Upper lobe of right lung (tissue), 1 donor: ENCODE measurements at regions not wholly inside any gene's neighbourhood (a gene's known extent, or its start where the extent isn't known, plus 50 kb on each side); places are given as distances from the start of the nearest gene placed in this dataset.

Source experiments
- ATAC-seq: fragments of 200-7000 bp; cut with Tn5 transposase; one replicate; pipeline ENCODE4 v1.9.1; 2020; ENCODE audit warnings: mild to moderate bottlenecking, moderate library complexity
- DNase-seq: peaks from one replicate; pipeline ENCODE4 v3.0.0-alpha.2; 2020
- H3K27ac ChIP-seq: fragments of 200-600 bp; one replicate; pipeline ENCODE4 v1.8.0; 2022
- H3K27me3 ChIP-seq: fragments of 200-600 bp; one replicate; pipeline ENCODE4 v1.8.0; 2022; ENCODE audit warnings: mild to moderate bottlenecking
- H3K36me3 ChIP-seq: fragments of 200-600 bp; one replicate; pipeline ENCODE4 v1.8.0; 2022
- H3K4me1 ChIP-seq: fragments of 200-600 bp; one replicate; pipeline ENCODE4 v1.8.0; 2022
- H3K4me3 ChIP-seq: fragments of 200-600 bp; one replicate; pipeline ENCODE4 v1.8.0; 2022; ENCODE audit warnings: mild to moderate bottlenecking
- H3K9me3 ChIP-seq: fragments of 200-600 bp; one replicate; pipeline ENCODE4 v1.8.0; 2022
- CTCF ChIP-seq: fragments of 200-600 bp; IDR thresholded peaks from one replicate; pipeline ENCODE4 v1.8.0; 2022; ENCODE audit warnings: antibody characterized with exemption
- intact Hi-C: fragments of 100-400 bp; cut with DNase I; formaldehyde crosslinking; loops from one replicate; pipeline ENCODE4 v1.11.0; 2022
- donor health status: DM: no; HTN: yes; CAD: no; lungs with severe emphysema.

- Histone ChIP-seq H3K36me3 (no peaks in the 10 kb centered on the region), H3K4me1 (no peaks in the 10 kb centered on the region), H3K27ac (no peak overlapping the region), H3K27me3 (no peaks in the 10 kb centered on the region), H3K4me3 (no peak overlapping the region), H3K9me3 (no peaks in the 10 kb centered on the region)
- DNase-seq (no peak), ATAC-seq (no peak)
- intact Hi-C loops = no loop called here
- no peak for TF ChIP-seq CTCF
Observed at GRCh38 chr4:162706051-162706450, 460.6 kb downstream of the NAF1 start.

- no peak overlapping the region for H3K4me3 ChIP-seq
- no peak for TF ChIP-seq CTCF
- no peaks in the 10 kb centered on the region for H3K36me3 ChIP-seq
- H3K27ac ChIP-seq = no peak overlapping the region
- no peaks in the 10 kb centered on the region for H3K27me3 ChIP-seq
- DNase-seq = no peak
- intact Hi-C loops = no loop called here
- no peak for ATAC-seq
- no peaks in the 10 kb centered on the region for H3K4me1 ChIP-seq
- H3K9me3 ChIP-seq = no peaks in the 10 kb centered on the region
Observed at GRCh38 chr4:162705130-162705803, 461.4 kb downstream of the NAF1 start.

GRCh38 chr4:162700815-162701361, 465.8 kb downstream of the NAF1 start:
- H3K36me3 ChIP-seq = no peaks in the 10 kb centered on the region
- no peaks in the 10 kb centered on the region for H3K4me1 ChIP-seq
- H3K27me3 ChIP-seq = no peaks in the 10 kb centered on the region
- intact Hi-C loops = no loop called here
- no peaks in the 10 kb centered on the region for H3K9me3 ChIP-seq
- no peak overlapping the region for H3K4me3 ChIP-seq
- ATAC-seq (no peak), DNase-seq (no peak)
- H3K27ac ChIP-seq = no peak overlapping the region
- TF ChIP-seq CTCF = no peak

GRCh38 chr4:162700358-162700757, 466.3 kb downstream of the NAF1 start:
- intact Hi-C loops = no loop called here

GRCh38 chr4:162699629-162700028, 467.1 kb downstream of the NAF1 start:
- no peaks in the 10 kb centered on the region for H3K27me3 ChIP-seq
- intact Hi-C loops = no loop called here
- no peaks in the 10 kb centered on the region for H3K9me3 ChIP-seq
- H3K4me3 ChIP-seq = no peak overlapping the region
- no peaks in the 10 kb centered on the region for H3K36me3 ChIP-seq
- H3K27ac ChIP-seq = no peak overlapping the region
- no peak for TF ChIP-seq CTCF
- ATAC-seq (no peak), DNase-seq (no peak)
- H3K4me1 ChIP-seq = no peaks in the 10 kb centered on the region

More at GRCh38 chr4:162700358-162700757, 466.3 kb downstream of the NAF1 start:
- no peaks in the 10 kb centered on the region for H3K4me1 ChIP-seq
- H3K27me3 ChIP-seq = no peaks in the 10 kb centered on the region
- H3K27ac ChIP-seq = no peak overlapping the region
- no peak for DNase-seq
- H3K4me3 ChIP-seq = no peak overlapping the region
- no peak for TF ChIP-seq CTCF
- no peak for ATAC-seq
- no peaks in the 10 kb centered on the region for H3K36me3 ChIP-seq
- H3K9me3 ChIP-seq = no peaks in the 10 kb centered on the region
